ENCODE measurements at regions not wholly inside any gene's neighbourhood (a gene's known extent, or its start where the extent isn't known, plus 50 kb on each side); places are given as distances from the start of the nearest gene placed in this dataset.

DNA sequence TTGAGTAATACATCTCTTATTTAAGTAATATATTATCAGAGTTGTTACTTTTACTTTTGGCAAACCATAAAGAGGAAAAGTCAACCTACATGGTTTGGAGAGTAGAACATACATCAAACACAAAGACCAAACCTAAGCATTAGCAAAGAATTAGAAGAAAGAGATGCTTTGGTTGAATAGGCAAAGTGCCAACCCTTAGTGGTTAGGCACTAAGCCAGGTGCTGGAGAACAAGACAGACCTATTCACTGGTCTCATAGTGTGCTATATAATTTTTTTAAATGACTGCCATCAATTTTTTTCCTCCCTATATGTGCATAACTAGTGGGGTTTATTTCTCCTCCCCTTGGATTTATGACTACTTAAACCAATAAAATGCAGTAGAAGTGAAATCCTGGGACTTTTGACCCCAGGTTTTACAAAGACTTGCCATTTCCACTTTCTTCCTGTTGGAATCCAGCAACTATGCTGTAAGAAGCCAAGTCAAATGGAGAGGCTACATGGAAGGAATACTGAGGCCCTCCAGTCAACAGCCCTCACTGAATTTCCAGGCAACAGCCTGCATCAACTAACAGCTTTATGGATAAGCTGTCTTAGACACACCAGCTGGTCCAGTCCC lies 69.8 kb upstream of the HAO2 start:
- no peak for TF ChIP-seq ZFP3 (CRISPR knock-in tag; IDR thresholded peaks at IDR 0.05)
- TF ChIP-seq ISL1 (CRISPR knock-in tag; IDR thresholded peaks at IDR 0.05): no peak
- TF ChIP-seq ZNF70 (CRISPR knock-in tag; IDR thresholded peaks at IDR 0.05): no peak
- TF ChIP-seq ZNF565 (CRISPR knock-in tag; conservative IDR thresholded peaks at IDR 0.05; ENCODE audit: low read depth): no peak
- no peak; the same call in 2 of the 3 replicates for ATAC-seq

DNA sequence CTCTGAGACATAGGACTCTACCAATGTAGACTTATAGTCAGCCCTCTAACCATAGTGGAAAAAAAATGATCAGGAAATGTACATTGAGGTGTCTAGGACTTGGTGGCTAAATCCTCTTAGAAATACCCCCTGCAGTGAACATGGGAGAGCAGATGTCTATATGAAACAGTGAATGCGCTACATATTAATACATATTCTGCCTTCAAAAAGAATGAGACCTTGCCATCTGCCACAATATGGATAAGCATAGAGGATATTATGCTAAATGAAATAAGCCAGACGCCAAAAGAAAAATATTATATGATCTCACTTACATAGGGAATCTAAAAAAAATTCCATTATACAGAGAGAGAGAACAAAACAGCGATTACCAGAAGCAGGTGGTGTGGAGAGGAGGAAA lies 66.6 kb upstream of the HAO2 start:
- TF ChIP-seq, protein P1, sequence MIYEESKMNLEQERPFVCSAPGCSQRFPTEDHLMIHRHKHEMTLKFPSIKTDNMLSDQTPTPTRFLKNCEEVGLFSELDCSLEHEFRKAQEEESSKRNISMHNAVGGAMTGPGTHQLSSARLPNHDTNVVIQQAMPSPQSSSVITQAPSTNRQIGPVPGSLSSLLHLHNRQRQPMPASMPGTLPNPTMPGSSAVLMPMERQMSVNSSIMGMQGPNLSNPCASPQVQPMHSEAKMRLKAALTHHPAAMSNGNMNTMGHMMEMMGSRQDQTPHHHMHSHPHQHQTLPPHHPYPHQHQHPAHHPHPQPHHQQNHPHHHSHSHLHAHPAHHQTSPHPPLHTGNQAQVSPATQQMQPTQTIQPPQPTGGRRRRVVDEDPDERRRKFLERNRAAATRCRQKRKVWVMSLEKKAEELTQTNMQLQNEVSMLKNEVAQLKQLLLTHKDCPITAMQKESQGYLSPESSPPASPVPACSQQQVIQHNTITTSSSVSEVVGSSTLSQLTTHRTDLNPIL (CRISPR knock-in tag; IDR thresholded peaks at IDR 0.05; ENCODE audit: low read depth): no peak
- no peak for TF ChIP-seq CSDC2 (CRISPR knock-in tag; IDR thresholded peaks at IDR 0.05)
- TF ChIP-seq, protein P2, sequence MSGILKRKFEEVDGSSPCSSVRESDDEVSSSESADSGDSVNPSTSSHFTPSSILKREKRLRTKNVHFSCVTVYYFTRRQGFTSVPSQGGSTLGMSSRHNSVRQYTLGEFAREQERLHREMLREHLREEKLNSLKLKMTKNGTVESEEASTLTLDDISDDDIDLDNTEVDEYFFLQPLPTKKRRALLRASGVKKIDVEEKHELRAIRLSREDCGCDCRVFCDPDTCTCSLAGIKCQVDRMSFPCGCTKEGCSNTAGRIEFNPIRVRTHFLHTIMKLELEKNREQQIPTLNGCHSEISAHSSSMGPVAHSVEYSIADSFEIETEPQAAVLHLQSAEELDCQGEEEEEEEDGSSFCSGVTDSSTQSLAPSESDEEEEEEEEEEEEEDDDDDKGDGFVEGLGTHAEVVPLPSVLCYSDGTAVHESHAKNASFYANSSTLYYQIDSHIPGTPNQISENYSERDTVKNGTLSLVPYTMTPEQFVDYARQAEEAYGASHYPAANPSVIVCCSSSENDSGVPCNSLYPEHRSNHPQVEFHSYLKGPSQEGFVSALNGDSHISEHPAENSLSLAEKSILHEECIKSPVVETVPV (CRISPR knock-in tag; IDR thresholded peaks at IDR 0.05): no peak
- no peak for TF ChIP-seq ZNF8 (CRISPR knock-in tag; IDR thresholded peaks at IDR 0.05)
- no peak for TF ChIP-seq TCF4 (CRISPR knock-in tag; IDR thresholded peaks at IDR 0.05; ENCODE audit: borderline replicate concordance)
- no peak for TF ChIP-seq ZFP3 (CRISPR knock-in tag; IDR thresholded peaks at IDR 0.05)
- no peak for TF ChIP-seq ZNF565 (CRISPR knock-in tag; conservative IDR thresholded peaks at IDR 0.05; ENCODE audit: low read depth)
- TF ChIP-seq BACH2 (CRISPR knock-in tag; IDR thresholded peaks at IDR 0.05; ENCODE audit: borderline replicate concordance): no peak
- TF ChIP-seq ISL1 (CRISPR knock-in tag; IDR thresholded peaks at IDR 0.05): no peak
- TF ChIP-seq ZNF70 (CRISPR knock-in tag; IDR thresholded peaks at IDR 0.05): no peak
- TF ChIP-seq ZC3H10 (CRISPR knock-in tag; IDR thresholded peaks at IDR 0.05): no peak
- no peak for ATAC-seq

DNA sequence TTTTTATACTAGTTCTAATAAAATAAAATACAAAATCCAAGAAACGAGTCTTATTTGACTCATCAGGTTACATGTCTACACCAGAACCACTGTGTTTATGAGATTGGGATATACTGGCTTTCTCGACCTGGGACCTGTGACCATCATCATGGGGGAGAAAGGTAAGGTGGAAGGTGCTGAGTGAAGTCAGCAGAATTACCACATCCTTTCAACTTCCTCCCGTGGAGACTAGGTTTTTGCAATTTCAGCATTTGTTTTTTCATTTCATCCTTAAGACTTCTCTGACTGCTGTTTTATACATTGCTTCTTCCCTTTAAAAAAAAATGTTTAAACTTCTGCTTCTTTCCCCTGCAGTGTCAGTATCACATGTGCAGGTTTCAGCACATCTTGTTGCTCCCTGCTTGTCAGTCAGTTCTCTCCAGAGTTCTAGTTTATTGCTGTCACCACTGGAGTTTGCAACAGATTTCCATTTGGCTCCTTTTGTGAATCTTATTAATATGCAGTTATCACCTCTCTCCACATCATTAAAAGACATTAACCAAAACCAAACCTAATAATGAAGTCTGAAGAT lies 60.4 kb upstream of the HAO2 start:
- TF ChIP-seq ZNF565 (CRISPR knock-in tag; conservative IDR thresholded peaks at IDR 0.05; ENCODE audit: low read depth): no peak
- no peak for TF ChIP-seq ARNTL (CRISPR knock-in tag; IDR thresholded peaks at IDR 0.05; ENCODE audit: borderline replicate concordance, low read depth)
- TF ChIP-seq ZFP30 (CRISPR knock-in tag; IDR thresholded peaks at IDR 0.05): no peak
- TF ChIP-seq BACH2 (CRISPR knock-in tag; IDR thresholded peaks at IDR 0.05; ENCODE audit: borderline replicate concordance): no peak
- TF ChIP-seq ZFP3 (CRISPR knock-in tag; IDR thresholded peaks at IDR 0.05): no peak
- TF ChIP-seq, protein P2 (CRISPR knock-in tag; IDR thresholded peaks at IDR 0.05): no peak
- TF ChIP-seq, protein P3, sequence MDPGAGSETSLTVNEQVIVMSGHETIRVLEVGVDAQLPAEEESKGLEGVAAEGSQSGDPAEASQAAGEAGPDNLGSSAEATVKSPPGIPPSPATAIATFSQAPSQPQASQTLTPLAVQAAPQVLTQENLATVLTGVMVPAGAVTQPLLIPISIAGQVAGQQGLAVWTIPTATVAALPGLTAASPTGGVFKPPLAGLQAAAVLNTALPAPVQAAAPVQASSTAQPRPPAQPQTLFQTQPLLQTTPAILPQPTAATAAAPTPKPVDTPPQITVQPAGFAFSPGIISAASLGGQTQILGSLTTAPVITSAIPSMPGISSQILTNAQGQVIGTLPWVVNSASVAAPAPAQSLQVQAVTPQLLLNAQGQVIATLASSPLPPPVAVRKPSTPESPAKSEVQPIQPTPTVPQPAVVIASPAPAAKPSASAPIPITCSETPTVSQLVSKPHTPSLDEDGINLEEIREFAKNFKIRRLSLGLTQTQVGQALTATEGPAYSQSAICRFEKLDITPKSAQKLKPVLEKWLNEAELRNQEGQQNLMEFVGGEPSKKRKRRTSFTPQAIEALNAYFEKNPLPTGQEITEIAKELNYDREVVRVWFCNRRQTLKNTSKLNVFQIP (CRISPR knock-in tag; IDR thresholded peaks at IDR 0.05; ENCODE audit: borderline replicate concordance, low read depth): no peak
- TF ChIP-seq ZC3H10 (CRISPR knock-in tag; IDR thresholded peaks at IDR 0.05): no peak
- no peak for TF ChIP-seq GLIS3 (CRISPR knock-in tag; IDR thresholded peaks at IDR 0.05)
- ATAC-seq: no peak

DNA sequence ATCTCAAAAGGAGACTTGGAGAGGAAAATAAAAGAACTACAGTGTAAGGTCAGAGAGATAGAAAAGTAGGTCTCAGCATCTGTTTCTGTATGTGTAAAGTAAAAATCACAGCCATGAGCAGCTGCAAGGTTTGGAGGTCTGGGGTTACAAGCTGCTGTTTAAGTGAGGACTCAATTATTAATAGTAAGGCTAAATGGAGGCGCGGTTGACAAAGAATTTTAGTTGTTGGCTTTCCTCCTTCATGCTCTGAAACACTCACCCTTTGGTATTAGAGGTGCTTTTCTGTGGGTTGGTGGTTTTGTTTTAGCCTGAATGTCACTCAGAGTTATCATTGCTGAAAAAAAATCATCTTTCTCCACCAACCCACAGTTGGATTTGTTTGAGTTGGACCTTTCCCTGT lies 59.8 kb upstream of the HAO2 start:
- no peak for TF ChIP-seq ZFP3 (CRISPR knock-in tag; IDR thresholded peaks at IDR 0.05)
- no peak for TF ChIP-seq PPARA (CRISPR knock-in tag; IDR thresholded peaks at IDR 0.05; ENCODE audit: borderline replicate concordance)
- TF ChIP-seq ISL1 (CRISPR knock-in tag; IDR thresholded peaks at IDR 0.05): no peak
- TF ChIP-seq, protein P1 (CRISPR knock-in tag; IDR thresholded peaks at IDR 0.05; ENCODE audit: low read depth): no peak
- TF ChIP-seq, protein P2 (CRISPR knock-in tag; IDR thresholded peaks at IDR 0.05): no peak
- no peak for TF ChIP-seq RARB (CRISPR knock-in tag; IDR thresholded peaks at IDR 0.05)
- no peak for TF ChIP-seq SNAI2 (CRISPR knock-in tag; IDR thresholded peaks at IDR 0.05)
- no peak for TF ChIP-seq BACH2 (CRISPR knock-in tag; IDR thresholded peaks at IDR 0.05; ENCODE audit: borderline replicate concordance)
- TF ChIP-seq ZNF70 (CRISPR knock-in tag; IDR thresholded peaks at IDR 0.05): no peak
- TF ChIP-seq ZNF565 (CRISPR knock-in tag; conservative IDR thresholded peaks at IDR 0.05; ENCODE audit: low read depth): no peak
- TF ChIP-seq ZFP30 (CRISPR knock-in tag; IDR thresholded peaks at IDR 0.05): no peak
- TF ChIP-seq ARNTL (CRISPR knock-in tag; IDR thresholded peaks at IDR 0.05; ENCODE audit: borderline replicate concordance, low read depth): no peak
- no peak for TF ChIP-seq TOX (CRISPR knock-in tag; IDR thresholded peaks at IDR 0.05; ENCODE audit: borderline replicate concordance)
- no peak for TF ChIP-seq OSR1 (CRISPR knock-in tag; IDR thresholded peaks at IDR 0.05)
- no peak for ATAC-seq
